NB4 (cell line): ENCODE measurements at regions not wholly inside any gene's neighbourhood (a gene's known extent, or its start where the extent isn't known, plus 50 kb on each side); places are given as distances from the start of the nearest gene placed in this dataset.

Experiments used
- CTCF ChIP-seq: IDR thresholded peaks from one replicate; pipeline ENCODE4 v1.5.1; 2012; ENCODE audit warnings: low read depth, low read length
- MAX ChIP-seq: IDR thresholded peaks from 2 replicates; pipeline ENCODE4 v1.6.1; 2011; ENCODE audit warnings: low read depth, low read length
- POLR2A ChIP-seq: IDR thresholded peaks from 2 replicates; pipeline ENCODE4 v1.6.1; 2011; ENCODE audit warnings: mild to moderate bottlenecking; ENCODE audit not compliant: insufficient read length; ENCODE audit errors: extremely low read depth

GRCh38 chr1:47563201-47563600, 125.4 kb downstream of the FOXD2 start:
- TF ChIP-seq POLR2A (no peak), CTCF (no peak), MAX (peak; percentile 36; the same call in 1 of the 2 replicates)
